Activated naive CD8-positive, alpha-beta T cell treated with anti-CD3 and anti-CD28 coated beads, Interleukin-2, amount 10 ng/mL, durations not matched to agents 7 days and 5 days (primary cell): ENCODE measurements at regions not wholly inside any gene's neighbourhood (a gene's known extent, or its start where the extent isn't known, plus 50 kb on each side); places are given as distances from the start of the nearest gene placed in this dataset.

ENCODE experiments used
- ATAC-seq: fragments of 150-1000 bp; cut with Tn5 transposase; one replicate; pipeline ENCODE4 v1.10.0; 2021; ENCODE audit warnings: low read depth, moderate library complexity
- POLR2A ChIA-PET: fragments of 350-600 bp; sonication (Branson Sonifier 250); formaldehyde crosslinking; loops from one replicate; lab custom pipeline; 2021; ENCODE audit warnings: antibody characterized with exemption; lab: Charles Lee
- DNase-seq: peaks from one replicate; pipeline ENCODE4 v3.0.0; 2021
- H3K27ac Mint-ChIP-seq: one replicate; pipeline ENCODE4 v1.8.0; 2022; ENCODE audit warnings: mild to moderate bottlenecking, mixed read lengths
- H3K27me3 Mint-ChIP-seq: one replicate; pipeline ENCODE4 v1.8.0; 2022; ENCODE audit warnings: mild to moderate bottlenecking, moderate library complexity, mixed read lengths
- H3K36me3 Mint-ChIP-seq: one replicate; pipeline ENCODE4 v1.8.0; 2021; ENCODE audit warnings: mild to moderate bottlenecking, mixed read lengths
- H3K4me1 Mint-ChIP-seq: one replicate; pipeline ENCODE4 v1.8.0; 2021; ENCODE audit warnings: mixed read lengths
- H3K4me3 Mint-ChIP-seq: one replicate; pipeline ENCODE4 v1.8.0; 2022; ENCODE audit warnings: mild to moderate bottlenecking, moderate library complexity, mixed read lengths
- H3K9me3 Mint-ChIP-seq: one replicate; pipeline ENCODE4 v1.8.0; 2021; ENCODE audit warnings: mixed read lengths

DNA sequence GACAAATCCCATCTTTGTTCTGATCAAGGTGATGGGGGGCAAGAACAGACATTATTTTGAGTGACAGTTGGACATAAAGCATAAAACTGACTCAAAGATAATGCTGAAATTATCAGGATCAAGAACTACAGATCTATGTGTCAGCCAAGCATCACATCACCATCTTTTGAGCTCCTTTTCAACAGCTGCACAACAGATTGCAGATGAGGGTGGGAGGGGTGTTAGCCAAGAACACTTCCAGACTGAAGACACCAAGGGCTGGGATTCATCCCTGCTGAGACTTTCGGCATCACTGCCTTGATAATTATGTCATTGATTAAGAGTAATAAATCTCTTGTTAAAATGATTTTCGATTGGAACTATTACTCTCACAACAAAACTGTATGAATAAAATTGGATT lies 191.5 kb upstream of the NETO1 start:
- POLR2A ChIA-PET: no interaction called here
- no peak for DNase-seq

GRCh38 chr18:73047688-73048087 lies 179.9 kb upstream of the NETO1 start:
- DNase-seq (no peak), ATAC-seq (no peak)
- Mint-ChIP-seq H3K27ac (no peak overlapping the region), H3K9me3 (peaks cover 9% of the 10 kb centered on the region), H3K36me3 (no peaks in the 10 kb centered on the region), H3K4me1 (no peaks in the 10 kb centered on the region), H3K4me3 (no peak overlapping the region), H3K27me3 (no peaks in the 10 kb centered on the region)
- POLR2A ChIA-PET: no interaction called here

More for the DNA sequence above, 191.5 kb upstream of the NETO1 start:
- ATAC-seq: no peak
- Mint-ChIP-seq H3K9me3 (no peaks in the 10 kb centered on the region), H3K27ac (no peak overlapping the region), H3K27me3 (no peaks in the 10 kb centered on the region), H3K4me3 (no peak overlapping the region), H3K4me1 (no peaks in the 10 kb centered on the region), H3K36me3 (no peaks in the 10 kb centered on the region)

- no peak for ATAC-seq
- Mint-ChIP-seq H3K4me3 (no peak overlapping the region), H3K27ac (no peak overlapping the region), H3K4me1 (no peaks in the 10 kb centered on the region), H3K9me3 (peaks cover 9% of the 10 kb centered on the region), H3K27me3 (no peaks in the 10 kb centered on the region), H3K36me3 (no peaks in the 10 kb centered on the region)
- POLR2A ChIA-PET: no interaction called here
- DNase-seq: no peak
These were observed 177.2 kb upstream of the NETO1 start for GRCh38 chr18:73045037-73045436.

GRCh38 chr18:73043611-73044010 lies 175.8 kb upstream of the NETO1 start:
- DNase-seq (no peak), ATAC-seq (no peak)
- Mint-ChIP-seq H3K4me1 (no peaks in the 10 kb centered on the region), H3K27ac (no peak overlapping the region), H3K9me3 (peaks cover 7% of the 10 kb centered on the region), H3K4me3 (no peak overlapping the region), H3K36me3 (no peaks in the 10 kb centered on the region), H3K27me3 (no peaks in the 10 kb centered on the region)
- POLR2A ChIA-PET: no interaction called here

- H3K4me1 Mint-ChIP-seq: no peaks in the 10 kb centered on the region
- no peaks in the 10 kb centered on the region for H3K36me3 Mint-ChIP-seq
- H3K27ac Mint-ChIP-seq: no peak overlapping the region
- POLR2A ChIA-PET: no interaction called here
- DNase-seq: no peak
- peaks cover 10% of the 10 kb centered on the region for H3K9me3 Mint-ChIP-seq
- no peak for ATAC-seq
- no peak overlapping the region for H3K4me3 Mint-ChIP-seq
- no peaks in the 10 kb centered on the region for H3K27me3 Mint-ChIP-seq
These were observed 175.4 kb upstream of the NETO1 start for GRCh38 chr18:73043211-73043610.

DNA sequence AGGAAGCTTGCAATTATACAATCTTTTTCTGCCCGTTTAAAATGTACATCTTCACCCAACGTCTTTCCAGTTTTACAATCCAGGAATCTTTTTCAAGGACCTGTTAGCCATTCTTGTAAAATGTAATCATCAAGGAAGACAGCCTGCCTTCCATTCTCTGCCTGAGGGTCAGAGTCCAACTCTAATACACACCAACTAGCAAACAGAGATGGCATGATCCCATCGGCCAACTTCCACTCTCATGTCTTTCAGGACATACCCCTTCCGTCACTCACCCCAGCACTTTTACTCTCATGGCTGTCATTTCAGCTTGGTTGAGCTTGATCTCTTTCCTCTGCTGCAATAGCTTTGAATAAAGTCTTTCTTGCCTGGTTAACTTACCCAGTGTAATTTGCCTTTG lies 172.5 kb upstream of the NETO1 start:
- no peaks in the 10 kb centered on the region for H3K27me3 Mint-ChIP-seq
- POLR2A ChIA-PET: no interaction called here
- no peaks in the 10 kb centered on the region for H3K4me1 Mint-ChIP-seq
- DNase-seq (no peak), ATAC-seq (no peak)
- peaks cover 5% of the 10 kb centered on the region for H3K9me3 Mint-ChIP-seq
- no peak overlapping the region for H3K4me3 Mint-ChIP-seq
- no peaks in the 10 kb centered on the region for H3K36me3 Mint-ChIP-seq
- H3K27ac Mint-ChIP-seq: no peak overlapping the region

- Mint-ChIP-seq H3K36me3 (no peaks in the 10 kb centered on the region), H3K4me1 (no peaks in the 10 kb centered on the region), H3K27me3 (no peaks in the 10 kb centered on the region), H3K4me3 (no peak overlapping the region), H3K9me3 (peaks cover 6% of the 10 kb centered on the region), H3K27ac (no peak overlapping the region)
- ATAC-seq (no peak), DNase-seq (no peak)
- POLR2A ChIA-PET: no interaction called here
These were observed 170.5 kb upstream of the NETO1 start for GRCh38 chr18:73038336-73038735.

- DNase-seq: no peak
- Mint-ChIP-seq H3K9me3 (peaks cover 11% of the 10 kb centered on the region), H3K27me3 (no peaks in the 10 kb centered on the region), H3K4me1 (no peaks in the 10 kb centered on the region), H3K4me3 (no peak overlapping the region), H3K36me3 (no peaks in the 10 kb centered on the region), H3K27ac (no peak overlapping the region)
- POLR2A ChIA-PET: no interaction called here
- no peak for ATAC-seq
These were observed 156.2 kb upstream of the NETO1 start for GRCh38 chr18:73023975-73024374.

DNA sequence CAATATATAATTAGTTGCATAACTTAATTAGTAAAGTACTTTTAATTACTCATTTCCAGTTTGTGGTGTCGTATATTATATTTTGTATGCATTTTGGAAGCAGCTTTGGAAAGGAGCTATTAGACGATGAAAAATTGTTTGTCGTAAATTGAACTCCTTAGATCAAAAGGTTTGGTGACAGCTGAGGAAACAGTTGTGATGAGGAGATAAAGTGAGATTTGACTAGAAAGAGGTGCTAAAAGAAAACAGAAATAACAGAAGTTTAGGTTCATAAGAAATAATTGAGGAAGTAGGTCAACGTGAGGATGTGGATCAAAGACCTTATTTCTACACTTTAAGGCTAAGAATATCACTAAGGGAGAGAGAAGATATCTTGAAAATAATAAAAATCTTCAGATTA lies 141.9 kb upstream of the NETO1 start:
- Mint-ChIP-seq H3K9me3 (peaks cover 1% of the 10 kb centered on the region), H3K27me3 (no peaks in the 10 kb centered on the region), H3K36me3 (no peaks in the 10 kb centered on the region), H3K4me1 (no peaks in the 10 kb centered on the region), H3K27ac (no peak overlapping the region), H3K4me3 (no peak overlapping the region)
- DNase-seq: no peak
- ATAC-seq: no peak
- POLR2A ChIA-PET: no interaction called here

GRCh38 chr18:73007915-73008308 lies 140.1 kb upstream of the NETO1 start:
- no peaks in the 10 kb centered on the region for H3K4me1 Mint-ChIP-seq
- H3K36me3 Mint-ChIP-seq: no peaks in the 10 kb centered on the region
- peaks cover 1% of the 10 kb centered on the region for H3K9me3 Mint-ChIP-seq
- no peak overlapping the region for H3K27ac Mint-ChIP-seq
- DNase-seq (no peak), ATAC-seq (no peak)
- H3K27me3 Mint-ChIP-seq: no peaks in the 10 kb centered on the region
- POLR2A ChIA-PET: no interaction called here
- H3K4me3 Mint-ChIP-seq: no peak overlapping the region

DNA sequence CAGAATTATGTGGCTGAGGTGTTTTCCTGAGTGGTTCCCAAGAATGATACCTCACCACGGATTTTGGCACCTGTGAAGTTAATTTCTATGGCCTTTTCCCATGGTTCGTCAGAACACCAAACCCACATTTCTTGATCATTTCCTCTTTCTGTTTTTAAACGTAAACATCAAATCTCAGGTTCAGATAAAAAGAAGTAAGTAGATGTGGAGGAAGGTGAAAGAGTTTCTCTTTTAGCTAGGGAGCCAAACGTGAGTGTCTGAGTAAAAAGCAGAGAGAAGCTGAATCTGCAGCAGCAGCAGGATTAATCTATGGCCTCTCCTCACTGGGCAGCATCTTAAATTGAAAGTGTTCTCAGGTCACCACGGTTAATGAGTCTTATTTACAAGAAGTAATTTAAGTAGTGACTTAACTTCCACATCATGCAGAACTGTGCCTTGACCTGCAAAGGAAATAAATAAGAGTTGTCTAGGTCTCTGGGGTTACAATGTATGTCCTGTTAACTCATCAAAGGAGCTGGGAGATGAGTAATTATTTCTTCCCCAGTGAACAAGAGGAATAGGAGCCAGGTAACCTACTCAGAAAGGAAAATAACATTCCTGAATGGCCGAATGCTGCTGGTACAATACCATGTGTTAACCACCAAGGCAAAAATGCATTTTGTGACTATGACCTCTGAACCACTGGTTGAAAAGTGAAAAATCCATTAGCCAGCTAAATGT lies 139.6 kb upstream of the NETO1 start:
- Mint-ChIP-seq H3K27ac (no peak overlapping the region), H3K4me1 (no peaks in the 10 kb centered on the region), H3K27me3 (no peaks in the 10 kb centered on the region), H3K9me3 (peaks cover 1% of the 10 kb centered on the region), H3K4me3 (no peak overlapping the region), H3K36me3 (no peaks in the 10 kb centered on the region)
- ATAC-seq (no peak), DNase-seq (no peak)
- POLR2A ChIA-PET: no interaction called here

- Mint-ChIP-seq H3K27me3 (no peaks in the 10 kb centered on the region), H3K4me3 (no peak overlapping the region)
- ATAC-seq: no peak
These were observed 138.5 kb upstream of the NETO1 start for GRCh38 chr18:73006331-73006730.

DNA sequence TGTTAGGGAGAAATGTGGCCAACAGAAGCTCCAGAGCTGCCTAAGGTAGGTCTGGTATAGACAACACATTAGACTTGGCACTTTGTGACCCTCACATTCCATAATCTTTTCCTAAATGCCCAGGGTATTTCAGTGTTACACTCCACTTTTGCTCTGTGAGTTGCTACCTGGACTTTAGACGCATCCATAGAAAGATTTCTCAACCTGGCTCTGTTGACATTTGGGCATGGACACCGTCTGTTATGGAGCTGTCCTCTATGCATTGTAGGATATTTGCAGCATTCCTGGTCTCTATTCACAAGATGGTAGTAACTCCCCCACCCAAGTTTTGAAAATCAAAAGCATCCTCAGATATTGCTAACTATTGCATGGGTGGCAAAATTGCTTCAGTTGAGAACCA lies 136.5 kb upstream of the NETO1 start:
- Mint-ChIP-seq H3K4me1 (no peaks in the 10 kb centered on the region), H3K36me3 (no peaks in the 10 kb centered on the region), H3K9me3 (no peaks in the 10 kb centered on the region), H3K27ac (no peak overlapping the region), H3K27me3 (no peaks in the 10 kb centered on the region), H3K4me3 (no peak overlapping the region)
- POLR2A ChIA-PET: no interaction called here
- no peak for ATAC-seq
- no peak for DNase-seq

More at GRCh38 chr18:73006331-73006730, 138.5 kb upstream of the NETO1 start:
- POLR2A ChIA-PET: no interaction called here
- Mint-ChIP-seq H3K27ac (no peak overlapping the region), H3K9me3 (peaks cover 1% of the 10 kb centered on the region), H3K36me3 (no peaks in the 10 kb centered on the region), H3K4me1 (no peaks in the 10 kb centered on the region)
- no peak for DNase-seq

GRCh38 chr18:72999971-73000607 lies 132.3 kb upstream of the NETO1 start:
- no peaks in the 10 kb centered on the region for H3K36me3 Mint-ChIP-seq
- no peaks in the 10 kb centered on the region for H3K9me3 Mint-ChIP-seq
- no peaks in the 10 kb centered on the region for H3K4me1 Mint-ChIP-seq
- no peaks in the 10 kb centered on the region for H3K27me3 Mint-ChIP-seq
- no peak for DNase-seq
- H3K4me3 Mint-ChIP-seq: no peak overlapping the region
- POLR2A ChIA-PET: no interaction called here
- ATAC-seq: no peak
- H3K27ac Mint-ChIP-seq: no peak overlapping the region
